ENCODE measurements at regions not wholly inside any gene's neighbourhood (a gene's known extent, or its start where the extent isn't known, plus 50 kb on each side); places are given as distances from the start of the nearest gene placed in this dataset.
"Not testable (repeated sequence)": the region's sequence is repeated elsewhere in the genome, so short reads cannot be mapped to it uniquely, and the experiment has no call there.

DNA sequence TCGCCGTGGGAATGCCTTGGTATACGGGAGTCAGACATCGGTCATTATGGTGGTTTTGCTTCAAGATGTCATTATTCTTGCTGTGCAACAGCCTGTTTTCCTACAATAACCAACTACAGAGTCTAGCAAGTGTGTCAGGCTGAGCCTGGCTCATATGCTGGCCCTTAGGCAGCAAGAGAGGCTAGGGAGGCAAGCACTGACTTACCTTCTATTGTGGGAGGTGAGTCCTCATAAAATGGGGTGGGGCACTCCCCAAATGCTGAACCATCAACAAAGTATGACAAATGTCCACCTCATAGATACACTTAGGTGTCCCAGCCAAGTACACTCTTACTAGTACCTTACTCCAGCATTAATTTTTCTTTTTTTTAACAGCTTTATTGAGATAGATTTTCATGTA is 77.0 kb upstream of the ATL2 start:
- no peak overlapping the region for H3K4me3 ChIP-seq
- no peaks in the 10 kb centered on the region for H3K27me3 ChIP-seq
- no peak overlapping the region for H3K27ac ChIP-seq
- H3K4me1 ChIP-seq: no peaks in the 10 kb centered on the region
- TF ChIP-seq, protein P1, sequence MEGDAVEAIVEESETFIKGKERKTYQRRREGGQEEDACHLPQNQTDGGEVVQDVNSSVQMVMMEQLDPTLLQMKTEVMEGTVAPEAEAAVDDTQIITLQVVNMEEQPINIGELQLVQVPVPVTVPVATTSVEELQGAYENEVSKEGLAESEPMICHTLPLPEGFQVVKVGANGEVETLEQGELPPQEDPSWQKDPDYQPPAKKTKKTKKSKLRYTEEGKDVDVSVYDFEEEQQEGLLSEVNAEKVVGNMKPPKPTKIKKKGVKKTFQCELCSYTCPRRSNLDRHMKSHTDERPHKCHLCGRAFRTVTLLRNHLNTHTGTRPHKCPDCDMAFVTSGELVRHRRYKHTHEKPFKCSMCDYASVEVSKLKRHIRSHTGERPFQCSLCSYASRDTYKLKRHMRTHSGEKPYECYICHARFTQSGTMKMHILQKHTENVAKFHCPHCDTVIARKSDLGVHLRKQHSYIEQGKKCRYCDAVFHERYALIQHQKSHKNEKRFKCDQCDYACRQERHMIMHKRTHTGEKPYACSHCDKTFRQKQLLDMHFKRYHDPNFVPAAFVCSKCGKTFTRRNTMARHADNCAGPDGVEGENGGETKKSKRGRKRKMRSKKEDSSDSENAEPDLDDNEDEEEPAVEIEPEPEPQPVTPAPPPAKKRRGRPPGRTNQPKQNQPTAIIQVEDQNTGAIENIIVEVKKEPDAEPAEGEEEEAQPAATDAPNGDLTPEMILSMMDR (IDR thresholded peaks at IDR 0.05): no peak
- TF ChIP-seq POLR2AphosphoS5 (IDR thresholded peaks at IDR 0.05) (no peak), POLR2A (IDR thresholded peaks at IDR 0.05) (no peak)
- DNase-seq (ENCODE audit: low spot score in 2 of 2): no peak
- H3K9me3 ChIP-seq: no peaks in the 10 kb centered on the region
- H3K36me3 ChIP-seq: no peaks in the 10 kb centered on the region
- intact Hi-C loops (cut with DNase I; ENCODE audit: low total_unique reads): no loop called here

DNA sequence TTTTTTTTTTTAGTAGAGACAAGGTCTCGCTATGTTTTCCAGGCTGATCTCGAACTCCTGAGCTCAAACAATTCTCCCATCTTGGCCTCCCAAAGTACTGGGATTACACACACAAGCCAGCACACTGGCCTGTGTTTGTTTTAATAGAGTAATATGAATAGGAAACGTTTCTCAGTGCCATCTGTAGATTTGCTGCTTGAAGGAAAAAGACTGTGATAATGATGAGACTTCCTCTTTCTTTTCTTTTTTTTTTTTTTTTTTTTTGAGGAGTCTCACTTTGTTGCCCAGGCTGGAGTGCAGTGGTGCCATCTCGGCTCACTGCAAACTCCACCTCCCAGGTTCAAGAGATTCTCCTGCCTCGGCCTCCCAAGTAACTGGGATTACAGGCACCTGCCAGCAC is 74.7 kb upstream of the ATL2 start:
- DNase-seq (ENCODE audit: low spot score in 2 of 2); H3K4me1 ChIP-seq; H3K36me3 ChIP-seq; intact Hi-C loops (cut with DNase I; ENCODE audit: low total_unique reads); H3K9me3 ChIP-seq; H3K4me3 ChIP-seq; H3K27ac ChIP-seq; H3K27me3 ChIP-seq: not testable (repeated sequence)

DNA sequence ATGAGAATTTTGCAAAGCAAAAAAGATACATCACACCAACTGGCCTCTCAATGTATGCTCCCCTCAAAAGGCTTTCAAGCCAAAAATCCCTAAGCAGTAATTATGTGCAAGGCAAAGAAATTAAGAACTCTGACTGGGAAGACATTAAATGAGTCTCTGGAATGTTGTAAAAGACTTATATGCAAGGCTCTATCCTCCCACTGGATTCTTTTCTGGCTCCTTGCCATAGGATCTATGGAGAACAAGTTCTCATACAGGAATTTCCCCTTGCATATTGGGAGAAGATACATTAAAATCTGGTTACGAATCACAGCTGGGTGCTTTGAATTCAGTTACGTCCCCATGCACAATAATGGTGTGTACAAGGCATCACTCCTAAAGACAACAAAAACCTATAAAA is 73.4 kb upstream of the ATL2 start:
- Histone ChIP-seq H3K36me3 (no peaks in the 10 kb centered on the region), H3K4me3 (no peak overlapping the region), H3K27ac (no peak overlapping the region), H3K4me1 (no peaks in the 10 kb centered on the region), H3K9me3 (no peaks in the 10 kb centered on the region), H3K27me3 (no peaks in the 10 kb centered on the region)
- TF ChIP-seq, protein P1 (IDR thresholded peaks at IDR 0.05): no peak
- TF ChIP-seq POLR2A (IDR thresholded peaks at IDR 0.05) (no peak), POLR2AphosphoS5 (IDR thresholded peaks at IDR 0.05) (no peak)
- intact Hi-C loops (cut with DNase I; ENCODE audit: low total_unique reads): no loop called here
- DNase-seq (ENCODE audit: low spot score in 2 of 2): no peak

DNA sequence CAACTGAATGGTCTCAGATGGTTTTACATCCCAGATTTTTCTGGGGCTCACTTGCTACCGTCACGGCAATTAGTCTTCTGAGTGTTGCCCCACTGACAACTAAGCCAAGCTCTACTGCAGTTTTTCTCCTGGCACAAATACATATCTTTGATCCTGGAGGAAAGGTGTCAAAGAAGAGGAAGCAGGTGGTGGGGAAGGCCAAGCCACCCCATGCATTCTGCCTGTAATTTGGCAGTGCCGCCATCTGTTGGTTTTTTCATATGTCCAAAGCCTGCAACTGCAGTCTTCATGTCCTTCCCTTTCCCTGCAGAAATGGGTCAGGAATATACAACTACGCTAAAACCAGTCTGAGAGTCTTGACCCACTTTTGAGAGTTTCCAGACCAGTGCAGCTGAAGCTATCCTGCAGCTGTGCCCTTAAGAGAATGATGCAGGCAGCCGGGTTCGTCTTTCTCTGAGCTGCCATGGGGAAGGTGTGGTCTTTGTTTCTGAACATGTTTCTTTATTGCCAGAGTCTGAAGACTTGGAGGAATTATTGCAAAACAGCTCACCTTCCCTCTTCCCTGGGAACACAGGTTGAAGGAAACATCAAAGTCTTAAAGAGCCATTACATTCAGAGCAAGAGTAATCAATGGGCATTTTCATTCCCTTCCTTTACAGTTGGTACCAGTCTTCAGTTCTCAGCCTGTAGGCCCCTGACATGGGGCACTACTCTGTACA is 71.8 kb upstream of the ATL2 start:
- Histone ChIP-seq H3K27ac (peak overlapping the region; percentile 77 to 83), H3K4me3 (no peak overlapping the region), H3K9me3 (no peaks in the 10 kb centered on the region), H3K4me1 (no peaks in the 10 kb centered on the region), H3K36me3 (no peaks in the 10 kb centered on the region), H3K27me3 (no peaks in the 10 kb centered on the region)
- no peak for DNase-seq (ENCODE audit: low spot score in 2 of 2)
- intact Hi-C loops (cut with DNase I; ENCODE audit: low total_unique reads): no loop called here
- TF ChIP-seq POLR2A (IDR thresholded peaks at IDR 0.05): no peak
- TF ChIP-seq, protein P1 (IDR thresholded peaks at IDR 0.05): no peak
- no peak for TF ChIP-seq POLR2AphosphoS5 (IDR thresholded peaks at IDR 0.05)

DNA sequence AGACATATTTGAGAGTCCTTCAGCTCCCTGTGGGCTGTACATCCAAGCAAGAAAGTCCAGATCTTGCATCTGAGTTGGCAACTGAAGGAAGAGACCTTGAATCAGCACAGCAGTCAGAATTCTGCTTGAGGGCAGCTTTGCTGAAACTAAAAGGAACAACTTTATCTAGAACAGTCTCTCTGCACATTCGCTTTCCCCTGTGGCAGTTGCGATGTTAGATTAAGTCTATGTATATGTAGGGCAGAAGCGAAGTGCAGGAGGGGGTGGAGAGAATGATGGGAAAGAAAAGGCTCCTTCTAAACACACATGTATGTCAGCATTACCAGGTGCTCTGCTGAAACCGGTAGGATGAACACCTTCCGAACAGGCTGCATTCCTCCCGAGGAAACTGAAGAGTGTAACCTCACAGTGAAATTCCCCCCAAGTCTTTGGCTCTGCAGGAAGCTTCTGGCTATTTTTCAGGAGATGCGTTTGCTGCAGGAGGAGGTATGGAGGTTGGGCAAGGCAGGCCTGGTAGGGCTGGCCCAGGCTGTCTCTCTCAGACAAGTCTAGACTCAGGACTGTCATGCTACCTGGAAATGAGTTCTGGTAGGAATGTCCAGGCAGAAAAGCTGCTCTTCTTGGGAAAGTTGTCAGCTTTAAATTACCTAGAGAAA is 70.0 kb upstream of the ATL2 start:
- H3K27ac ChIP-seq: peak overlapping the region; percentile 77 to 83
- TF ChIP-seq POLR2AphosphoS5 (IDR thresholded peaks at IDR 0.05): peak in 1 of 3 donors; percentile 28
- TF ChIP-seq, protein P1 (IDR thresholded peaks at IDR 0.05): no peak
- TF ChIP-seq POLR2A (IDR thresholded peaks at IDR 0.05): no peak
- peak in 1 of 2 donors; percentile 79 for DNase-seq (ENCODE audit: low spot score in 2 of 2)
- no peaks in the 10 kb centered on the region for H3K36me3 ChIP-seq
- intact Hi-C loops (cut with DNase I; ENCODE audit: low total_unique reads): no loop called here
- H3K4me3 ChIP-seq: peak overlapping the region in 2 of 3 donors; percentile 12 to 37
- no peaks in the 10 kb centered on the region for H3K27me3 ChIP-seq
- H3K4me1 ChIP-seq: peaks cover 0 to 11% of the 10 kb centered on the region in 2 donors
- H3K9me3 ChIP-seq: no peaks in the 10 kb centered on the region
